ENCODE measurements at regions not wholly inside any gene's neighbourhood (a gene's known extent, or its start where the extent isn't known, plus 50 kb on each side); places are given as distances from the start of the nearest gene placed in this dataset.

DNA sequence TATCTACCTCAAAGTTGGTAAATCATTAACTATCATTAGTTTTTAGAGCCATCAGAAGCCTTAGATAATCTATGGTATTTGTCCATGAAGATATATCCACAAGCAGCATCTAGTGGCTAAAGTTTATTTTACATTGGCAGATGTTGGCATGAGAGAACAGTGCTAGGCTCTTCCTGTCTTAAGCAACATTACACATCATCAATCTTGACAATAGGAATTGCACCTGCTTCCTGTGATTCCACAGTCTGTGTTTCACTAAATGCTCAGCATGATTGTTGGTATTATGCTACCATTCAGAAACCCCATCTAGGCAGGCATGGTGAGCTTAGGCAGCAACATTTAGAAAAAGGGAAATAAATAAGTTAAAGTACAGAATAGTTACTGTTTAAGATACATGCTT is 246.6 kb downstream of the SLCO4C1 start:
- TF ChIP-seq, protein P1, sequence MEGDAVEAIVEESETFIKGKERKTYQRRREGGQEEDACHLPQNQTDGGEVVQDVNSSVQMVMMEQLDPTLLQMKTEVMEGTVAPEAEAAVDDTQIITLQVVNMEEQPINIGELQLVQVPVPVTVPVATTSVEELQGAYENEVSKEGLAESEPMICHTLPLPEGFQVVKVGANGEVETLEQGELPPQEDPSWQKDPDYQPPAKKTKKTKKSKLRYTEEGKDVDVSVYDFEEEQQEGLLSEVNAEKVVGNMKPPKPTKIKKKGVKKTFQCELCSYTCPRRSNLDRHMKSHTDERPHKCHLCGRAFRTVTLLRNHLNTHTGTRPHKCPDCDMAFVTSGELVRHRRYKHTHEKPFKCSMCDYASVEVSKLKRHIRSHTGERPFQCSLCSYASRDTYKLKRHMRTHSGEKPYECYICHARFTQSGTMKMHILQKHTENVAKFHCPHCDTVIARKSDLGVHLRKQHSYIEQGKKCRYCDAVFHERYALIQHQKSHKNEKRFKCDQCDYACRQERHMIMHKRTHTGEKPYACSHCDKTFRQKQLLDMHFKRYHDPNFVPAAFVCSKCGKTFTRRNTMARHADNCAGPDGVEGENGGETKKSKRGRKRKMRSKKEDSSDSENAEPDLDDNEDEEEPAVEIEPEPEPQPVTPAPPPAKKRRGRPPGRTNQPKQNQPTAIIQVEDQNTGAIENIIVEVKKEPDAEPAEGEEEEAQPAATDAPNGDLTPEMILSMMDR (conservative IDR thresholded peaks at IDR 0.05; ENCODE audit: low read depth, low read length): no peak
- no peak for TF ChIP-seq EZH2 (IDR thresholded peaks at IDR 0.05; ENCODE audit: borderline replicate concordance, low read depth, low read length, poor library complexity, severe bottlenecking)

All from A673 (cell line).